ENCODE measurements at regions not wholly inside any gene's neighbourhood (a gene's known extent, or its start where the extent isn't known, plus 50 kb on each side); places are given as distances from the start of the nearest gene placed in this dataset.
"Not testable (repeated sequence)": the region's sequence is repeated elsewhere in the genome, so short reads cannot be mapped to it uniquely, and the experiment has no call there.

DNA sequence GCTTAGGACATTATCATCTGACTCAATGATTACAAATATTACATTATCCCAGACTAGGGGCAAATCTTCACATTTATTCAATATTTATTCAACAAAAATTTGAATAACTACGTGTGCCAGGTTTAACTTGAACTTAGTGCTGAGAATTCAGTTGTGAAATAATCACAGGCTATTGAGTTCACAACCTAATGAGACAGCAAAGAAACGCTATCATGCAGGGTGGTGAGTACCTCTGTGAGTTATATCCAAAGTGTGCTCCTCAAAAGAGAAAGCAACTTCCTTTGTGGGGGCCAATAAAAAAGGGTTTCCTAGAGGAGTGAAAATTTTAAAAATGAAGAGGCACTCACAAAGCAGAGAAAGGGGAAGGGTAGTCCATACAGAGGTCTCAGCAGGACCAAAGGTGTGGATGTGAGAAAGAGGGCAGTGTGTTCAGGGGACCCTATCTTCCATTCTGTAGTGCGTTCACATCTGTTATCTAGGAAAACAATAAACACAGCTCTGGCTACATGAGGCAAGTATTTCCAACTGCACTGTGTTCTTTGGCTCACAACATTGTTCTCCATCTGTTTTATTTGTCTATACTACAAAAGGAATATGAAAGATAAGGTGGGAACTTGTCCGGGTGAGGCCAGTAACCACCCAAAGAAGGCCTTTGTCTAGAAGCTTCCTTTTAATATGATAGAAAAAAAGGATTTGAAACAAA, 155.4 kb upstream of the MARCKS start:
- DNase-seq (ENCODE audit: low read depth): no peak

DNA sequence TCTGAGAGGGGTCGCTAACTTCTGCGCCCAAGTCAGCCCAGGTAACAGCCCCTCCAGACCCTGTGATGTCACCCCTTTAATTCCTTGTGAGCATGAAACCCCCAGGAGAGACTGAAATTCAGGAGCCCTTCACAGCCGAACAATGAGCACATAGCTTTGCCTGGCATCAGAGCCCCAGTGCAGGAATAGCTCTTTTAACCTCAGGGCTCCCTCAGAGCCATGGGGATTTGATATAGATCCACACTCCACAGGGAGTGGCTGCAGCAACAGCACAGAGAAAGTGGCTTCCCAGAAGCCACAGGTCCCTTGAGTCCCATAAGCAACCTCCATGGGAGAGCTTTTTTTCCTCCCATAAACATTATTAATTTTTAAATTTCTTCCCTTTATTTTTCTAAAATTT, 150.0 kb upstream of the MARCKS start:
- DNase-seq (ENCODE audit: low read depth): no peak

DNA sequence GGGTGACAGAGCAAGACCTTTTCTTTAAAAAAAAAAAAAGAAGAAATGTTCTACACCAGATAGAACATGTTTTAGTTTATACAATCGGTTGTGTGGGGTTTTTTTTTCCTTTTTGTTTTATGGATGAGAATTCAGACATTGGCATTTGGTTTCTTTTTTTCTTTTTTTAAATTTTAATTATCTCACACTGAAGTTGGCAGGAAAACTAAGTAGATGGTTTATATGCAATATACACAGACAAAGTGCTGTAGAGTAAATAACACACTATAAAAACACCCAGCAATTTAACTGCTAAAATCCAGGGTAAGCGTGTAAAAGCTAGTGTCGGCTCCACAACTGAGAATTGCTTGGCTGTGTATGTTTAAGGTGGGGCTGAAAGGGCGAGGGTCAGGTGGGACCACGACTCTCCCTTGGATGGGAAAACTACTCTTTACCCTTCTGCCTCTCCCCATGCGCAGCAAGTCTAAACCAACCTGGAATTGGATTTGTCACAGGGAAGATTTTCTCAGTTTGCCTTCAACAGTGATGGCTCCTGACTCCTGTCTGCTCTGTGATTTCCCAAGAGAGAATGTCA, 147.1 kb upstream of the MARCKS start:
- DNase-seq (ENCODE audit: low read depth): no peak

DNA sequence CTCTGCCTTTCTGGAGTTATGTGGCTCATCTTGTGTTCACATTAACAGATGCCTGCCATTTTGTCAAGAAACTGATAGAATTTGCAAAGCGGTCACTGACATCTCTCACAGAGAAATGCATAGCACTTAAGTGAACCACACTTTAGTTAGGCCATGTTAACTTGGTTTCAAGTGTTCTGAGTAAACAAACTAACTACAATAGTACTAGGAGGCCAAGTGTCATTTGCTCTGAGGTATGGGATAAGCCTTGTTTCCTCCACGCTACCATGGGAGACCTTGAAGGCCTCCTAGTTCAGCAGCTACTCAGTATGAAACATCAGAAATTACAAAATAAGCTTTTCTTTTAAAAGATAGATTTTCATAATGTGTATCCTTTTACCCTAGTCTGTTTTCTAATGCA, 143.5 kb upstream of the MARCKS start:
- DNase-seq (ENCODE audit: low read depth): no peak

DNA sequence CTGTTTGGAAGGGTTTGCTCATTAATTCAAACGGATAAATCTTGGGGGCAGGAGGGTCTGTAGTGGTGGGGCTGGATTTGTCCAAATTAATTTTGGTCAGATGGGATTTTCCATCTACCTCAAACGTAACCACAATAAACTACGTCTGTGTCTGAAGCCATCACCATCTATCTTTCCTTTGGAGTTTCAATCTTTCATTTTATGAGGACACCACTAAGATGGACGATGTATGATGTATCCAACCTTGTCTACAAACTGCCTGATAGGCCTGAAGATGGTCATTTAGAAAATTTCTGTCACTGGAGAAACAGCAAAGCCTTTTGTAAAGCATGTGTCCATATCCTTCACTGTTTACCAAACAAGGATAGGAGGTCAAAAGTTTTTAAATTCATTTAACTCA, 138.6 kb upstream of the MARCKS start:
- no peak for DNase-seq (ENCODE audit: low read depth)

DNA sequence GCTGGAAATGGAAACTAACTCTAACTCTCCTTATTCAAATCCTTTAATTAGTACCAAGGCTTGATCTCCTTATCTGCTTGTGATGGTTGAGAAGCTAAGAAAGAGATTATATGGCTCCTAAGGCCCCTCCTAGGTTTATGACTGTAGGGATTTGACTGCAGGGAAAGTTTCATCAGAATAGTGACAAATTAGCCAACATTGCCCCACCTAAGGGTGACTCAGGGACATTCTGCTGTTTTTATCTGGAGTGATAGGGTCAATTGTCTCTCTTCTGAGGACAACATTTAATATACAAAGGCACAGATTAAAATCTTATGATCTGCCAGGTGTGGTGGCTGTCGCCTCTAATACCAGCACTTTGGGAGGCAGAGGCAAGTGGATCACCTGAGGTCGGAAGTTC, 138.1 kb upstream of the MARCKS start:
- DNase-seq (ENCODE audit: low read depth): peak; percentile 59

DNA sequence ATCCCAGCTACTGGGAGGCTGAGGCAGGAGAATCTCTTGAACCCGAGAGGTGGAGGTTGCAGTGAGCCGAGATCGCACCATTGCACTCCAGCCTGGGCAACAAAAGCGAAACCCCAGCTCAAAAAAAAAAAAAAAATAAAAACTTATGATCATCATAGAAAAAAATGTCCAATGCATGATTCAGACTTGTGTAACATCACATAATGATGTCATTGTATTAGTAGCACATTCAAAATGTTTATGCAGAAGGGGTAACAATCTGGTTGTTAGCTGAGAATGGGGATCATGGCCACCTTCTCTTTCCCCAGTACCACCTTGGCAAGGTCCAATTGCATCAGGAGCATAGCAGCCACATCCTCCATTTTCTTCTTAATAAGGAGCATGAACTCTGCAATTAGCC, 137.6 kb upstream of the MARCKS start:
- DNase-seq (ENCODE audit: low read depth): peak; percentile 75

DNA sequence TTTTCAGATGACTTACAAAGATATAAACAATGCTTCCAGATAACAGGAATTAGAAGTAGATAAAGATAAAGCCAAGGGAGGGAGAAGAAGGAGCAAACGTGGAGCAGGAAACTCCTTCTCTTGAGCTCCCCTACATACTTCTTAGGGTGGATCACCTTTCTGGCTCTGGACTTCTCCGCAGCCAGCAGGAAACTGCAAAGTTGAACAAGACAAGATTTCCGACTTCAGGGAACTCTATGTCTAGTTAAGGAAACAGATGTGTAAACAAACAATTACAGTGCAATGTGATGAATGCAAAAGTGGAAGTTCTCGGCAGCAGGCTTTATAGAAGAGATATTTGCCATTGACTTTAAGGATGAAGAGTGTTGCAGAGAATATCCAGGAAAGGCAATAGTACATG, 134.0 kb upstream of the MARCKS start:
- DNase-seq (ENCODE audit: low read depth): peak; percentile 6

DNA sequence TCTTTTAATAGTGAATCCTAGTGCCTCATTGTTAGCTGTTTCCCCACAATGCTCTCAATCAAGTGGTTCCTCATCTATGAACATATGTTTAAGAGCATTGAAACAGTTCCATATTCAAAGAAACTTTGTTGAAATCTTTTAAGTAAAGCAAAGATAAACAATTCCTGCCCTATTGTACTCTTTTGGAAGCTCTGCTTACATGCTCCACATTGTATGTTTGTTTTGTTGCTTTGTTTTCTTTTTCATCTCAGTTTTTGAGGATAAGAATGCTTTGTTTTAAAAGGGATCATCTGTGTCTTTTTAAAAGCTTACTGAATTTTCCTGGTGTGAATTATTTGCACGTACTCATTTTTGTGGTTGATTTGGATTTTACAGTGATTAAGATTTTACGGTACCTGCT, 132.2 kb upstream of the MARCKS start:
- not testable (repeated sequence) for DNase-seq (ENCODE audit: low read depth)

DNA sequence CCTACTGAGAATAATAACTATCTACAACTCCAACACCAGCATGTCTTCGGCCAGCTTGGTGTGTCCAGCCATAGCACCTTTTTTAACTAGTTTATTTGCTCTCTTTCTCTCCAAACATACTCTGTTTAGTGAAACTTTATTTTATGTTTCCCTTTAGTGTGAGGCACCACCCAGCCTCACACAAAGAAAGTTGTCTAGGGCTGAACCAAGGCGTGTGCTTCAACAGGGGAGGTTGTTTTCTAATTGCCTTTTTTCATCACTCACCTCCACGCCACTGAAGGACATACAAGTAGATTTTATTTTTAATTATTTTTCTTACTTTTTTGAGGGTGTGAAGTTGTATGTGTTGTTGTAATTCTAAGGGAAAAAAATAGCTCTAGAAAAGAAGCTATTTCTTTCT, 125.6 kb upstream of the MARCKS start:
- no peak for DNase-seq (ENCODE audit: low read depth)

DNA sequence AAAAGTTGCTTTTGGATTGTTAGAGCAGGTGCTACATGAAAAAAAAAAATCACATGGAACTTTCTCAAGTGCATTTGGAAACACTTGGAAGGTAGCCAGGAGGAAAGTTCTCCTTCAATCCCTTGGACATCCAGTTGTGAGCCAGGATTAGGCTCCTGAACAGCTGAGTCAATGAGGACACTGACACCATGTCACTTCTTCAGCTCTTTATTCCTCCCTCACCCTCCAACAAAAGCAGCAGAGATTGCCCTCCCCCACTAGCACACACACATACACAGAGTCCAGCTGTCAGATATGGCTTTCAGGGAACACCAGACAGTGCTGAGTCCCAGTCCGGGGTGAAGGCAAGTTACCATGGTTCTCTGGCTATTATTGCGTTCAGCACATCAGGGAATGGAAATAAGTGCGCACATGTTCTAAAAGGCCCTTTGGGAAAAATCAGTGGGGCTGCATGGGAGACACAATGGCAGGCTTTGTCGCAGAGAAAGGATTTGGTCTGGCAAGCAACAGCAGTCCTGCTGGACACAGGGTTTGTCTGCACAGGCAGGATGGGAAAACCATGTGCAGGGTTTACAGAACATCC, 124.7 kb upstream of the MARCKS start:
- no peak for DNase-seq (ENCODE audit: low read depth)

DNA sequence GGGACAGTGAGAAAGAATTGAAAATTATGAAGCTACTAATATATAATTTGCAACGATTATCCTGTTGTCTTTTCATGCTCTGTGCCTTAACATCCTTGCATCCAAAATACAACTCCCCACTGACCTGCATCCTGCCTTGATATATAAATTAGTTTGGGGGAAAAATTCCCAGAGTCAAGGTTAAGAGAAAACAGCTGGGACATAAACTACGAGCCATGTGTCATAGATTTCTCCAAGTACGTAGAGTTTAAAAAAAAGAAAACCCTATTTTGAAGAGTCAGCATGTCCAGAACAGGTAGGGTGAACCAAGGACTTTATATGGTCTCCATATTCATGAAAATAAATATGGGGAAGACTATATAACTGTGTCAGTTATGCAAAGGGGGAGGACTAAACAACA, 123.8 kb upstream of the MARCKS start:
- no peak for DNase-seq (ENCODE audit: low read depth)

DNA sequence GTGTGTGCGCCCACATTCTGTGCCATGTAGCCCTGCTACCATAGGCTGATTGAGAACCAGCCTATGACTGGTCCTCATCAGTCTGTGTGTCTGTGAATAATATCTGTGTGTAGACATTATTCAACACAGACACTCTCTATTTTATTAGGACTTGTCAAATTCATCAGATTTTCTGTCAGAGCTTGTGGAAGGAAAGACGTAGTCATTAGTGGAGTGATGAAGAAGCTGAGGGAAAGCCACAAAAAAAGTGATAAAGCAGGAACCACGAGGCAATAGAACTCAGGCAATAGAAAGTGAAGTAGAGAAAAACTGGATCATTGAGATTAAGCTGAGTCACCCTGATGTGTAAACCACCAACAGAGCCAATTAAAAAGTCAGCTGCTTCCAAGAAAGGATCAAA, 122.2 kb upstream of the MARCKS start:
- DNase-seq (ENCODE audit: low read depth): peak; percentile 29

DNA sequence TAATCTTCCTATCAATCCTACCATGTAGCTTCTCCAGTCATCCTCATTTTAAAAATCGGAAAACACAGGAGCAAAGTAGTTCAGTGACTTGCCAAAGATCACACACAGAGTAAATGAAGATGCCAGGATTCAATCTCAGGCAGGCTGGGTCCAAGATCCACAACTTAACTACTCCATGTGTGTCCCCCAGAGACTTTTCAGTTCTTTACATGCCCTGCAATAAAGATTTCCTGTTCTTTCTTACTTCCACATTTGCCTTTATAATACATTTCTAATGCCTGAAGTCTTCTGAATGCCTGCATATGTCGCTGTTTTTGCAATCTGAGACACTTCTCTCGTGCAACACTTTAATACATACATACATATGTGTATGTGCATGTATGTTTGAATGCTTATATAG, 121.7 kb upstream of the MARCKS start:
- no peak for DNase-seq (ENCODE audit: low read depth)

DNA sequence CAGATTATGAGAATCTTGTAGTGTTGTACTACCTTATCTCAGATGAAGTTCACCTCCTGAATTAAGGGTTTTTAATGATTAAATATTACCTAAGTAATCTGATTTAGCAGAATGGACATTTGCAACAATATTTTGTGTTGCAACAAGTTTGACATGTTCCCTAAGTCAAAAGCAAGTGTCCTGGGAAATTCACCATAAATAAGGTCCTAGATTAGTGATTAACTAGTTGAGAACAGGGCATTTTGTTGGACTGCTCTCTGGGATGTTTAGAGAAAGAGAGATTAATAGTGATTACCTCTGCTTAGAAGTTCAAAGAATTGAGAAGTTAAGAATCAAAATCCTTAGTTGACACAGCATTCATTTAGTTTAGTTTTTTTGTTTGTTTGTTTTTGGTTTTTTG, 120.2 kb upstream of the MARCKS start:
- no peak for DNase-seq (ENCODE audit: low read depth)

DNA sequence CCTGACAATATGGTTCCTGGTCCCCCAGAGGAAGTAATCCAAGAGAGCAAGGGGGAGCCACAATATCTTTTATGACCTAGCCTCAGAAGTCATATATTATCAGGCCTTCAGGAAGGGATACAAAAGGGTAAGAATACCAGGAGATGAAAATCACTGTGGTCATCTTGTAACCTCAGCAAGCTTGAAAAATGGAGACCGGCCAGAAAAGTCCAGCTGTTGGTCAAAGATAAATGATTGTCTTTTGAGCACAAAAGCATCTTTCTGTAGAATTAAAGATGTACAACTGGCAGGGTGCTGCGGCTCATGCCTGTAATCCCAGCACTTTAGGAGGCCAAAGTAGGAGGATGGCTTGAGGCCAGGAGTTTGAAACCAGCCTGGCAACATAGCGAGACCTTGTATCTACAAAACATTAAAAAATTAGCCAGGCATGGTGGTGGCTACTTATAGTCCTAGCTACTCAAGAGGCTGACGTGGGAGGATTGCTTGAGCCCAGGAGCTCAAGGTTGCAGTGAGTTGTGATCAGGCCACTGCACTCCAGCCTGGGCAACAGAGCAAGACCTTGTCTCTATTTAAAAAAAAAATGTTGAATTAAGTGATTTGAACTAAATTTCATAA, 118.0 kb upstream of the MARCKS start:
- DNase-seq (ENCODE audit: low read depth): no peak

DNA sequence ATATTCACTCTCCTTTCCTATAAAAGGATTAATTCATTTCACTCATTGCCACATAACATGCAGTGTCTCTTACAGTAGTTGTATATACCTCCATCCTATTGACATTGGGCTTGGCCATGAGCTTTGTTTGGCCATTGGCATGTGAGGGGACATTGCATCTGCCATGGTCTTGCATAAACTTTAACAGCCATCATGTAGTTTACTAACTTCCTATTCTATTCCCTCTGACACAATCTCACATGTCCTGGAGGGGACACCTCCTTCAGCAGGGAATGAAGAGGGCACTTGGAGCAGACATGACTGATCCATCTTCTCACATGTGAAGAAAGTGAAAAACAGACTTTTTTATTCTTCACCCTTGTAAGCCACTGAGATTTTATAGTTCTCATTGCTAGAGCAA, 115.5 kb upstream of the MARCKS start:
- DNase-seq (ENCODE audit: low read depth): no peak

DNA sequence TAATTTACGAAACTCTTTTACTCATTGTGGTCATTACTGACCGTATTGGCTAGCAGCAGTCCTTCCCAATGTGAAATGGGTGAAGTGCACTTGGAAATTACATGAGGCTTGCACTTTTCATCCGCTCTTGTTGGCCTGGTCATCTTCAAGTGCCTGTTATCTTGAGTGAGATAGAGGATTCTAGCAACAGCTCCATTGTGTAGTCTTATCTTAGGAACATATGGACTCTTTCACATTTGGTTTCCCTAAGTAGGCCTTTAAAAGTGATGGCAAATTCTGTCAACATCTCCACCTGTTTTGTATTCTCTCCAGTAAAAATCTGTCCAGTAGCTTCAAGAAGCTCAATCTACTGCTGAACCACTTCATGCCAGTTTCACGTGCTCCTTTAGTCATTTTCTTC, 114.8 kb upstream of the MARCKS start:
- no peak for DNase-seq (ENCODE audit: low read depth)

DNA sequence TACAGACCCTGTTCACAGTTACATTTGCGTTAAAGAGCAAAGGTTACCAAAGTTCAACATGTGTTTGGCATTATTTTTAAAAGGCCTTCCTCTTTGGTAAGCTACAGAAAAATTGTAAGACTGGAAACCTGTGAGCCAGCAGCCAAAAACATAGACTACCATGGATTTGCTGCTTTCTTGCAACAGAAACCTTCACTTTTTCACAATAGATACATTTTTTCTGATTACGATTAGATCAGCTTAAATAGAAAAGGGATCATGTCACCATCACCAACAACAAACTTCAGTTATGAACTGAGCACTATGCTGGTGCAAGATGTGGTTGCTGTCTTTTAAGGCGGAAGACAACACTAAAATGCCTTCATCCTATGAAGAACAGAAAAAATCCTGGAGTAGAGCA, 112.3 kb upstream of the MARCKS start:
- no peak for DNase-seq (ENCODE audit: low read depth)

DNA sequence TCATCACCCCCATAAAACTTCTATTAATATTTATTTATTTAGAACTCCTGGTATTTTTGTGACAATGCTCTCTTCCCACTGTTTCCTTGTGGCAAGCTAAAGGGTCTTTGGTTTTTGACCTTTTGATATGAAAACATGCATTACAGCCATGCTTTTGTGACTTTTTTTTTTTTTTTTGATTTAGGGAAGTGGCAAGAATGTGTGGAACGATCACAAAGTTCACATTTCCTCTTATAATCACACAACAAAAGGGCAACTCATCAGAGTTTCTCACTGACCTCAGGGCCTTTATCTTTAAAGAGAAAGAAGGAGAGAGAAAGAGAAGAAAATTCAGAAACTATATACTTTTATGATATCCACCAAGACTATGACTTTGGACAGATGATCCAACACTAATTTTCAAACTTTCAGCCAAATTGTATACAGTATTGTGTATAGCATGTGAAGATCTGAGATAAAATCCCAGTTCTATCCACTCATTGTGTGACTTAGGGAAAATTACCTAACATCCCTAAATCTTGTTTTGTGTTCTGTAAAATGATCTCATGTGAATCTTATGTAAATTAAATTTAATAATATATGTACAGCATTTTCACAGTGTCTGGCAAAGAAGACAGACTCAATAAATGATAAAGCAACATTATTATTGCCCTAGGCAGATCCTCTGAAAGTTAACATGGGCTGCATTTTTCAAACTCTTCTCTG, 106.8 kb upstream of the MARCKS start:
- DNase-seq (ENCODE audit: low read depth): no peak

DNA sequence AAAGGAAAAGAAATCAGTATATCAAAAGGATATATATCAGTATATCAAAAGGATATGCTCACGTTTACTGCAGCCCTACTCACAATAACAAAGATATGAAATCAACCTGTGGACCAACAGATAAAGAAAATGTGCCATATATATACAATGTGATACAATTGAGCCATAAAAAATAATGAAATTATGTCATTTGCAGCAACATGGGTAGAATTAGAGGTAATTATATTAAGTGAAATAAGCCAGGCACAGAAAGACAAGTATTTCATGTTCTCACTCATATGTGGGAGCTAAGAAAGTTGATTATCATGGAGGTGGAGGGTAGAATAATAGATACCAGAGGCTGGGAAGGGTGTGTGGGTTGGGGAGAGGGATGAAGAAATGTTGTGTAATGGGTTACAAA, 102.9 kb upstream of the MARCKS start:
- DNase-seq (ENCODE audit: low read depth): no peak

DNA sequence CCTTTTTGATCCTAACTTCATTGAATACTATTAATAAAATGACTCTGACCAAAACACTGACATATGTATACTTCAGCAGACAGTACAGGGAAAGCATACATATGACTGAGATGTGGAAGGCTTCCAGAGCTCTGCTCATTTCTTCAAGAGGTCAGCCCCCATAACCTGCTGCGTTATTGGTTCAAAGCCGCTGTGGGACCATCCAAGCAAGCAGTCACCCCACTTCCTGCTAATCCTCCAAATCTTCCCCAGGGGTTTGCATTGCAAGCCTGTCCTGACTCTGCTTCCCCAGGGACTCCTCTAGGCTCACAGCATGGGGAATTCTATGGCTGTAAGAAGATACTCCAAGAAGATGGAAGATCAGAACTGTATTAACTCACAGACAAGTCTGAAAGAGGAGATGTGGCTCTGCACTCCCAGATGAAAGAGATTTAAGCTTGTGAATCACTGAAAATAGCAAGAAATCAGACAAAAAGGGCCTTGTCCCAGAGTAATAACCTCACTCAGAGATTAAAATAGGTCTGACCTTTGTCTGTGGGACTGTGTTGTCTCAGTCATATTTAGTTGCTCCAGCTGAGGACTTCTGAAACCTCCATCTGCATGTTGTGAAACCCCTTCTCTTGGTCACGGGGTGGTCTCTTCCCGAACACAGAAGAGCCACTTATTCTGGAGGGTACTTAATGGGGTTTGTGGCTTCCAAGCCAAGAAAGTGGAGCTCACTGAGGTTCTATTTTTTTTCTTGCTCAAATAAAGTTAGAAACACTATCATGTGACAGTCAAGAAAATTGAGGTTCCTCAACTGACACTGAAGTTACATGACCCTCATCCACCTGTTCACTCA, 101.5 kb upstream of the MARCKS start:
- no peak for DNase-seq (ENCODE audit: low read depth)

All from ELR (cell line).